CD8-positive, alpha-beta memory T cell (primary cell): ENCODE measurements at regions not wholly inside any gene's neighbourhood (a gene's known extent, or its start where the extent isn't known, plus 50 kb on each side); places are given as distances from the start of the nearest gene placed in this dataset.
A peak's percentile ranks its signal among the peaks of the same experiment; 100 is the strongest.

Source experiments
- CTCF ChIA-PET: fragments of 350-600 bp; sonication (Branson Sonifier 250); formaldehyde crosslinking; loops from one replicate; lab custom pipeline; 2021; ENCODE audit warnings: antibody characterized with exemption; lab: Charles Lee
- POLR2A ChIA-PET: fragments of 350-600 bp; sonication (Branson Sonifier 250); formaldehyde crosslinking; loops from one replicate; lab custom pipeline; 2021; ENCODE audit warnings: antibody characterized with exemption; lab: Charles Lee
- DNase-seq, 5 donors: peaks; one replicate each; pipeline versions ENCODE4 v3.0.0 to v3.0.0-alpha.2; 2020 to 2022; ENCODE audit warnings: mixed read lengths in 1 of 5
- H3K27ac ChIP-seq: one replicate; pipeline ENCODE4 v1.7.0; 2013; ENCODE audit warnings: low read depth, mild to moderate bottlenecking, low read length, moderate library complexity
- H3K27me3 ChIP-seq: 2 replicates; pipeline ENCODE4 v1.7.0; 2013; ENCODE audit warnings: low read length, mild to moderate bottlenecking; ENCODE audit not compliant: insufficient read depth, poor library complexity, severe bottlenecking
- H3K36me3 ChIP-seq: 2 replicates; pipeline ENCODE4 v1.7.0; 2013; ENCODE audit warnings: mild to moderate bottlenecking, low read length, moderate library complexity; ENCODE audit not compliant: insufficient read depth
- H3K4me1 ChIP-seq: 2 replicates; pipeline ENCODE4 v1.7.0; 2013; ENCODE audit warnings: mild to moderate bottlenecking, low read length, moderate library complexity; ENCODE audit not compliant: insufficient read depth
- H3K4me3 ChIP-seq: 2 replicates; pipeline ENCODE4 v1.7.0; 2013; ENCODE audit warnings: mild to moderate bottlenecking, low read length
- H3K9me3 ChIP-seq: 2 replicates; pipeline ENCODE4 v1.7.0; 2013; ENCODE audit warnings: mild to moderate bottlenecking, low read length
- H3K27ac Mint-ChIP-seq, 8 donors: one replicate each; pipeline ENCODE4 v1.8.0; 2020 to 2021; ENCODE audit warnings: mixed read lengths in 8 of 8, mild to moderate bottlenecking in 6 of 8, inconsistent platforms in 3 of 8, moderate library complexity in 3 of 8
- H3K27me3 Mint-ChIP-seq, 2 donors: one replicate each; pipeline ENCODE4 v1.8.0; 2020 to 2021; ENCODE audit warnings: mixed read lengths in 2 of 2, mild to moderate bottlenecking in 1 of 2, moderate library complexity in 1 of 2
- H3K36me3 Mint-ChIP-seq, 3 donors: one replicate each; pipeline ENCODE4 v1.8.0; 2020 to 2021; ENCODE audit warnings: mixed read lengths in 3 of 3, inconsistent platforms in 1 of 3, mild to moderate bottlenecking in 1 of 3
- H3K4me1 Mint-ChIP-seq, 3 donors: one replicate each; pipeline ENCODE4 v1.8.0; 2020 to 2021; ENCODE audit warnings: mixed read lengths in 3 of 3, inconsistent platforms in 1 of 3, mild to moderate bottlenecking in 1 of 3
- H3K4me3 Mint-ChIP-seq, 7 donors: one replicate each; pipeline ENCODE4 v1.8.0; 2020 to 2021; ENCODE audit warnings: mixed read lengths in 7 of 7, mild to moderate bottlenecking in 6 of 7, moderate library complexity in 4 of 7, inconsistent platforms in 2 of 7
- H3K9me3 Mint-ChIP-seq, 5 donors: one replicate each; pipeline ENCODE4 v1.8.0; 2020 to 2022; ENCODE audit warnings: mixed read lengths in 5 of 5, mild to moderate bottlenecking in 3 of 5, moderate library complexity in 2 of 5, inconsistent platforms in 1 of 5

- Mint-ChIP-seq H3K4me3 (peak overlapping the region in 4 of 7 donors; percentile 17 to 66 (median 45)), H3K27ac (peak overlapping the region in 1 of 8 donors; percentile 7), H3K36me3 (no peaks in the 10 kb centered on the region), H3K4me1 (peaks cover 33 to 74% (median 42%) of the 10 kb centered on the region in 3 donors), H3K27me3 (peaks cover 3 to 27% of the 10 kb centered on the region in 2 donors), H3K9me3 (peaks cover 0 to 2% (median 0%) of the 10 kb centered on the region in 5 donors)
- ChIA-PET CTCF (no interaction called here), POLR2A (no interaction called here)
- H3K4me3 ChIP-seq: peak overlapping the region; percentile 3
- H3K36me3 ChIP-seq: no peaks in the 10 kb centered on the region
- DNase-seq: peak in 2 of 5 donors; percentile 13 to 76
- peaks cover 77% of the 10 kb centered on the region for H3K4me1 ChIP-seq
- no peak overlapping the region for H3K27ac ChIP-seq
- no peaks in the 10 kb centered on the region for H3K27me3 ChIP-seq
- no peaks in the 10 kb centered on the region for H3K9me3 ChIP-seq
These were observed 190.6 kb upstream of the LEF1 start for GRCh38 chr4:108359130-108359985.

DNA sequence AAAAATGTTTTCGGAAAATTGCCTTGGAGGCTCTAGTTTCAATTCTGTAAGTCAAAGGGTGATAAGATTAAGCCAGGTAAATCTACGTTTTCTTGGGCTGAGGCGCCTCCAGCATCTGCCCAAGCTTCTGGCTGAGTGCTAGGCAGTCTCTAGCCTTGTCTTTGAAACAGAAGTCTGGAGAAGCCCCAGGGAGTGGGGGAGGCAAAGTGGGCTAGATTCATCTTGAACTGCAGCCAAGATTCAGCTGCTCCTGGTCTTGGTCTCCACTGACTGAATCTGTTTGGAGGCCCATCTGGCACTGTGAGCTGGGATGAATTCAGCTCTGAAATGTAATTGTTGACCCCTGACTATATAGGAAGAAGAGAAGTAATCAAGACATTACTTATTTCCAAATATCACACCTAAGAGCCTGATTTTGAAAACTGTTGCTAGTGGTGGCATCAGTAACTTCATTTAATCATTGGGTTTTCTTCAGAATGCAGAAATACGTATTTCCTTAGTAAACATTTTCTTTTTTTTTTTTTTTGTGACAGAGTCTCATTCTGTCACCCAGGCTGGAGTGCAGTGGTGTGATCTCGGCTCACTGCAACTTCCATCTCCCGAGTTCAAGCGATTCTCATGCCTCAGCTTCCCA is 187.3 kb upstream of the LEF1 start:
- H3K9me3 ChIP-seq: no peaks in the 10 kb centered on the region
- Mint-ChIP-seq H3K36me3 (no peaks in the 10 kb centered on the region), H3K9me3 (peaks cover 0 to 2% (median 0%) of the 10 kb centered on the region in 5 donors), H3K27me3 (peaks cover 0 to 10% of the 10 kb centered on the region in 2 donors), H3K4me1 (peaks cover 32 to 62% (median 38%) of the 10 kb centered on the region in 3 donors), H3K4me3 (peak overlapping the region in 2 of 7 donors; percentile 1 to 29), H3K27ac (peak overlapping the region in 6 of 8 donors; percentile 7 to 83 (median 50))
- no peaks in the 10 kb centered on the region for H3K27me3 ChIP-seq
- peak overlapping the region; percentile 24 for H3K4me3 ChIP-seq
- no peaks in the 10 kb centered on the region for H3K36me3 ChIP-seq
- POLR2A ChIA-PET: no interaction called here
- CTCF ChIA-PET: interaction anchor here (1.1 to 1.4 kb wide), 2 partner anchors 14 to 296 kb away, joined by 3 read pairs; no protein-coding TSS in a partner anchor
- H3K4me1 ChIP-seq: peaks cover 64% of the 10 kb centered on the region
- DNase-seq: peak in 1 of 5 donors; percentile 40
- no peak overlapping the region for H3K27ac ChIP-seq

- Mint-ChIP-seq H3K27ac (peak overlapping the region; percentile 4 to 83 (median 46)), H3K4me3 (peak overlapping the region in 3 of 7 donors; percentile 1 to 56 (median 1)), H3K36me3 (no peaks in the 10 kb centered on the region), H3K27me3 (peaks cover 1 to 5% of the 10 kb centered on the region in 2 donors), H3K9me3 (peaks cover 0 to 2% (median 0%) of the 10 kb centered on the region in 5 donors), H3K4me1 (peaks cover 26 to 55% (median 31%) of the 10 kb centered on the region in 3 donors)
- Histone ChIP-seq H3K4me3 (no peak overlapping the region), H3K27me3 (no peaks in the 10 kb centered on the region), H3K27ac (no peak overlapping the region), H3K4me1 (peaks cover 57% of the 10 kb centered on the region), H3K9me3 (no peaks in the 10 kb centered on the region), H3K36me3 (no peaks in the 10 kb centered on the region)
- POLR2A ChIA-PET: no interaction called here
- DNase-seq: peak in 2 of 5 donors; percentile 30 to 80
- CTCF ChIA-PET: interaction anchor here (1.0 to 1.4 kb wide), 4 partner anchors 13 to 296 kb away, joined by 3 to 4 read pairs (median 3); no protein-coding TSS in a partner anchor
These were observed 186.6 kb upstream of the LEF1 start for GRCh38 chr4:108355186-108355901.

GRCh38 chr4:108352664-108353308 is 184.1 kb upstream of the LEF1 start:
- Mint-ChIP-seq H3K27ac (no peak overlapping the region), H3K4me1 (peaks cover 14 to 35% (median 19%) of the 10 kb centered on the region in 3 donors), H3K36me3 (no peaks in the 10 kb centered on the region), H3K4me3 (no peak overlapping the region), H3K27me3 (peaks cover 0 to 1% of the 10 kb centered on the region in 2 donors), H3K9me3 (peaks cover 0 to 2% (median 0%) of the 10 kb centered on the region in 5 donors)
- no peaks in the 10 kb centered on the region for H3K9me3 ChIP-seq
- peaks cover 35% of the 10 kb centered on the region for H3K4me1 ChIP-seq
- H3K36me3 ChIP-seq: no peaks in the 10 kb centered on the region
- H3K4me3 ChIP-seq: no peak overlapping the region
- DNase-seq: no peak
- H3K27ac ChIP-seq: no peak overlapping the region
- CTCF ChIA-PET: no interaction called here
- POLR2A ChIA-PET: no interaction called here
- H3K27me3 ChIP-seq: no peaks in the 10 kb centered on the region

DNA sequence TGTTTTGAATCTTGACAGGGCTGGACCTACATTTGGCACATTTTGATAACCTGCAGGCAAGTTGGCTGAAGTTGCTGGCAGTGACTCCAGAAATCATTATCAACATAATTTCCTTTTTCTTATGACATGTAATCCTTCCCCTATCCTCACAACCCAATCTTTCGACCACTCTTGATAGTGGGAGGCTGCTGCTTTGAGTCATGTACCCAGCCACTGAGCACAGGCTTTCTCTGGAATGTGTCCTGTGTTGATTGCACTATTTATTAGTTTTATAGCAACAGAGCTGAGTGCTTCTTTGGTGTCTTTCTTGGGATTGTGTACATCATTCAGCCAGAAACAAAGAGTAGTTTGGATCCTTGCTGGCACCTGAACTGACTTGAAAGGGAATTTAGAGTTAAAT is 183.1 kb upstream of the LEF1 start:
- Mint-ChIP-seq H3K9me3 (peaks cover 0 to 1% (median 0%) of the 10 kb centered on the region in 5 donors), H3K4me1 (peaks cover 14 to 28% (median 21%) of the 10 kb centered on the region in 3 donors), H3K27me3 (peaks cover 0 to 1% of the 10 kb centered on the region in 2 donors), H3K36me3 (no peaks in the 10 kb centered on the region), H3K4me3 (no peak overlapping the region), H3K27ac (no peak overlapping the region)
- Histone ChIP-seq H3K4me3 (no peak overlapping the region), H3K36me3 (no peaks in the 10 kb centered on the region), H3K27ac (no peak overlapping the region), H3K4me1 (peaks cover 27% of the 10 kb centered on the region), H3K9me3 (no peaks in the 10 kb centered on the region), H3K27me3 (no peaks in the 10 kb centered on the region)
- ChIA-PET CTCF (no interaction called here), POLR2A (no interaction called here)
- DNase-seq: no peak

- H3K4me3 Mint-ChIP-seq: no peak overlapping the region
- H3K27ac Mint-ChIP-seq: no peak overlapping the region
- no peaks in the 10 kb centered on the region for H3K36me3 Mint-ChIP-seq
- peaks cover 24% of the 10 kb centered on the region for H3K4me1 ChIP-seq
- H3K27ac ChIP-seq: no peak overlapping the region
- ChIA-PET CTCF (no interaction called here), POLR2A (no interaction called here)
- H3K9me3 ChIP-seq: no peaks in the 10 kb centered on the region
- H3K27me3 Mint-ChIP-seq: peaks cover 0 to 1% of the 10 kb centered on the region in 2 donors
- H3K4me1 Mint-ChIP-seq: peaks cover 11 to 24% (median 23%) of the 10 kb centered on the region in 3 donors
- H3K9me3 Mint-ChIP-seq: no peaks in the 10 kb centered on the region
- H3K36me3 ChIP-seq: no peaks in the 10 kb centered on the region
- H3K27me3 ChIP-seq: no peaks in the 10 kb centered on the region
- H3K4me3 ChIP-seq: no peak overlapping the region
- no peak for DNase-seq
These were observed 181.6 kb upstream of the LEF1 start for GRCh38 chr4:108350332-108350731.

DNA sequence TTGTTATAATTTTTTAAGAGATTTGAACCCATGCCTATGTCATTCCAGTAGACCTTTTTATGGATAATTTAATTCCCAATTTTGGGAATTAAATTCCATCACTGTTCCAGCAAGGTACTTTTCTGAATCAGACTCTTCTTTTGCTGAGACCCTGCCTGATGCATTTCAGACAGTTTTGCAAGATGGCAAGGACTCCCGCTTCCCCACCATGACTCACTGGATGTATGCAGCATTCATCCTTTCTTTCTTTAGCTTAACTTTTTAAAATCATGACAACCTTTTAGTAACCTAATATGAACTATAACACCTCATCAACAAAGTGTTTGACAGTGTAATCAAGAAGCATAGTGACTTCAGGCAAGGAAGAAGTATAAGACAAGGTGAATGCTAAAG is 178.1 kb upstream of the LEF1 start:
- no peak overlapping the region for H3K27ac Mint-ChIP-seq
- Histone ChIP-seq H3K4me1 (peaks cover 23% of the 10 kb centered on the region), H3K27ac (no peak overlapping the region), H3K27me3 (no peaks in the 10 kb centered on the region), H3K9me3 (no peaks in the 10 kb centered on the region), H3K4me3 (no peak overlapping the region), H3K36me3 (no peaks in the 10 kb centered on the region)
- H3K4me1 Mint-ChIP-seq: peaks cover 18 to 29% (median 27%) of the 10 kb centered on the region in 3 donors
- no peak for DNase-seq
- H3K4me3 Mint-ChIP-seq: no peak overlapping the region
- POLR2A ChIA-PET: no interaction called here
- no peaks in the 10 kb centered on the region for H3K9me3 Mint-ChIP-seq
- CTCF ChIA-PET: no interaction called here
- no peaks in the 10 kb centered on the region for H3K36me3 Mint-ChIP-seq
- H3K27me3 Mint-ChIP-seq: peaks cover 0 to 1% of the 10 kb centered on the region in 2 donors
